ENCODE measurements at regions not wholly inside any gene's neighbourhood (a gene's known extent, or its start where the extent isn't known, plus 50 kb on each side); places are given as distances from the start of the nearest gene placed in this dataset.
"Not testable (repeated sequence)": the region's sequence is repeated elsewhere in the genome, so short reads cannot be mapped to it uniquely, and the experiment has no call there.

- H4K20me1 ChIP-seq (ENCODE audit: insufficient read depth, low read length); H3K9me3 ChIP-seq (replicated peaks; ENCODE audit: insufficient read depth, low read length); H3K27ac ChIP-seq (ENCODE audit: low read length): not testable (repeated sequence)
Measured at GRCh38 chr10:61818251-61818650, 83.2 kb upstream of the ARID5B start.

GRCh38 chr10:61819208-61819607 is 82.3 kb upstream of the ARID5B start:
- no peak for TF ChIP-seq EZH2 (optimal IDR thresholded peaks at IDR 0.05; ENCODE audit: low read depth, low read length)
- no peak for TF ChIP-seq EZH2phosphoT487 (IDR thresholded peaks at IDR 0.05; ENCODE audit: low read length)
- TF ChIP-seq CTCF (IDR thresholded peaks at IDR 0.05; ENCODE audit: low read length), result no peak; the same call in 1 of the 2 replicates
- H3K4me3 ChIP-seq (ENCODE audit: low read length), result no peak overlapping the region
- H3K27ac ChIP-seq (ENCODE audit: low read length), result no peak overlapping the region

More at GRCh38 chr10:61818251-61818650, 83.2 kb upstream of the ARID5B start:
- not testable (repeated sequence) for H2AFZ ChIP-seq (ENCODE audit: low read length); H3K4me1 ChIP-seq (ENCODE audit: low read length); H3K27me3 ChIP-seq (replicated peaks; ENCODE audit: insufficient read depth, low read length); DNase-seq; H3K9me2 ChIP-seq (replicated peaks; ENCODE audit: insufficient read depth, low read length); H3K4me2 ChIP-seq (ENCODE audit: low read depth, low read length); H3K79me2 ChIP-seq (ENCODE audit: low read length); H3K4me3 ChIP-seq (ENCODE audit: low read length); H3F3A ChIP-seq (ENCODE audit: insufficient read depth, low read length); H3K9ac ChIP-seq (ENCODE audit: low read length); H3K36me3 ChIP-seq (replicated peaks; ENCODE audit: insufficient read depth, low read length)

GRCh38 chr10:61821153-61821552 is 80.3 kb upstream of the ARID5B start:
- Histone ChIP-seq H3K9ac (ENCODE audit: low read length) (no peak overlapping the region), H3K36me3 (replicated peaks; ENCODE audit: insufficient read depth, low read length) (no peaks in the 10 kb centered on the region), H3K4me1 (ENCODE audit: low read length) (no peaks in the 10 kb centered on the region), H3K4me3 (ENCODE audit: low read length) (no peak overlapping the region), H3F3A (ENCODE audit: insufficient read depth, low read length) (no peaks in the 10 kb centered on the region), H3K79me2 (ENCODE audit: low read length) (no peaks in the 10 kb centered on the region), H3K9me3 (replicated peaks; ENCODE audit: insufficient read depth, low read length) (no peaks in the 10 kb centered on the region), H4K20me1 (ENCODE audit: insufficient read depth, low read length) (no peaks in the 10 kb centered on the region), H3K9me2 (replicated peaks; ENCODE audit: insufficient read depth, low read length) (no peaks in the 10 kb centered on the region), H3K27ac (ENCODE audit: low read length) (no peak overlapping the region), H3K4me2 (ENCODE audit: low read depth, low read length) (no peak overlapping the region), H3K27me3 (replicated peaks; ENCODE audit: insufficient read depth, low read length) (no peaks in the 10 kb centered on the region), H2AFZ (ENCODE audit: low read length) (no peak overlapping the region)
- DNase-seq, result no peak
- TF ChIP-seq CTCF (IDR thresholded peaks at IDR 0.05; ENCODE audit: low read length), result no peak
- no peak for TF ChIP-seq EZH2phosphoT487 (IDR thresholded peaks at IDR 0.05; ENCODE audit: low read length)
- TF ChIP-seq EZH2 (optimal IDR thresholded peaks at IDR 0.05; ENCODE audit: low read depth, low read length), result no peak

More at GRCh38 chr10:61819208-61819607, 82.3 kb upstream of the ARID5B start:
- Histone ChIP-seq H3F3A (ENCODE audit: insufficient read depth, low read length) (no peaks in the 10 kb centered on the region), H3K9me3 (replicated peaks; ENCODE audit: insufficient read depth, low read length) (no peaks in the 10 kb centered on the region), H2AFZ (ENCODE audit: low read length) (no peak overlapping the region), H3K4me1 (ENCODE audit: low read length) (no peaks in the 10 kb centered on the region), H3K36me3 (replicated peaks; ENCODE audit: insufficient read depth, low read length) (no peaks in the 10 kb centered on the region), H3K9ac (ENCODE audit: low read length) (no peak overlapping the region), H4K20me1 (ENCODE audit: insufficient read depth, low read length) (no peaks in the 10 kb centered on the region), H3K27me3 (replicated peaks; ENCODE audit: insufficient read depth, low read length) (no peaks in the 10 kb centered on the region), H3K4me2 (ENCODE audit: low read depth, low read length) (no peak overlapping the region), H3K79me2 (ENCODE audit: low read length) (no peaks in the 10 kb centered on the region), H3K9me2 (replicated peaks; ENCODE audit: insufficient read depth, low read length) (no peaks in the 10 kb centered on the region)
- no peak for DNase-seq

GRCh38 chr10:61821693-61822092 is 79.8 kb upstream of the ARID5B start:
- Histone ChIP-seq H3K9me2 (replicated peaks; ENCODE audit: insufficient read depth, low read length) (no peaks in the 10 kb centered on the region), H3K27me3 (replicated peaks; ENCODE audit: insufficient read depth, low read length) (no peaks in the 10 kb centered on the region), H3K36me3 (replicated peaks; ENCODE audit: insufficient read depth, low read length) (no peaks in the 10 kb centered on the region), H3K9ac (ENCODE audit: low read length) (no peak overlapping the region), H3K9me3 (replicated peaks; ENCODE audit: insufficient read depth, low read length) (no peaks in the 10 kb centered on the region), H3K79me2 (ENCODE audit: low read length) (no peaks in the 10 kb centered on the region), H4K20me1 (ENCODE audit: insufficient read depth, low read length) (no peaks in the 10 kb centered on the region), H3F3A (ENCODE audit: insufficient read depth, low read length) (no peaks in the 10 kb centered on the region), H3K4me1 (ENCODE audit: low read length) (no peaks in the 10 kb centered on the region), H2AFZ (ENCODE audit: low read length) (no peak overlapping the region), H3K4me2 (ENCODE audit: low read depth, low read length) (no peak overlapping the region), H3K4me3 (ENCODE audit: low read length) (no peak overlapping the region), H3K27ac (ENCODE audit: low read length) (no peak overlapping the region)
- DNase-seq, result no peak
- TF ChIP-seq CTCF (IDR thresholded peaks at IDR 0.05; ENCODE audit: low read length) (no peak), EZH2 (optimal IDR thresholded peaks at IDR 0.05; ENCODE audit: low read depth, low read length) (no peak), EZH2phosphoT487 (IDR thresholded peaks at IDR 0.05; ENCODE audit: low read length) (no peak)

Measured in MM.1S (cell line).